ENCODE measurements at regions not wholly inside any gene's neighbourhood (a gene's known extent, or its start where the extent isn't known, plus 50 kb on each side); places are given as distances from the start of the nearest gene placed in this dataset.
"Not testable (repeated sequence)": the region's sequence is repeated elsewhere in the genome, so short reads cannot be mapped to it uniquely, and the experiment has no call there.

GRCh38 chr14:30058401-30058800 lies 130.8 kb upstream of the PRKD1 start:
- DNase-seq = no peak
- no peaks in the 10 kb centered on the region for H3K27me3 ChIP-seq
- TF ChIP-seq CTCF (IDR thresholded peaks at IDR 0.05; ENCODE audit: low read depth, low read length) = no peak

DNA sequence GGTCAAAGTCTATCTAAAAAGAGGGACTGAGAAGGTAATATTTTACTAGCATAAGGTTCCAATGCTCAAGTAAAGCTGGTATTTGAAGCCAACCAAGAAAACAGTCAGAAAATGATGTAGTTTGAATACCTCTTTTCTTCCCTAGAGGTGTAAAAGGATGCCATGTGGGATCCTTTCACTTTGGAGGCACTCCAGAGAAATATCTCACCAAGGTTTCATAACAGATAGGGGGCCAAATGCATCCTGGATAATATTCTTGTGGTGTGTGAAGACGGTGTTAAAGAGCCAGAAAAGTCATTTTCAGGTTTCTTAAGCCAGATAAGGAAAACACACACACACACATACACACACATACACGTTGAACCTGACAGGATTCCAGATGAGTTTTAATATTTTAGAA lies 136.1 kb upstream of the PRKD1 start:
- Histone ChIP-seq H3K4me3 (ENCODE audit: low read depth, low read length) (no peak overlapping the region), H3K27me3 (no peaks in the 10 kb centered on the region), H3K36me3 (no peaks in the 10 kb centered on the region), H3K4me1 (no peaks in the 10 kb centered on the region), H3K9me3 (no peaks in the 10 kb centered on the region)
- no peak for DNase-seq
- TF ChIP-seq CTCF (IDR thresholded peaks at IDR 0.05; ENCODE audit: low read depth, low read length) = no peak

More at GRCh38 chr14:30058401-30058800, 130.8 kb upstream of the PRKD1 start:
- Histone ChIP-seq H3K4me3 (ENCODE audit: low read depth, low read length) (no peak overlapping the region), H3K36me3 (no peaks in the 10 kb centered on the region), H3K4me1 (no peaks in the 10 kb centered on the region), H3K9me3 (no peaks in the 10 kb centered on the region; the same call in 1 of the 2 replicates)

GRCh38 chr14:30064454-30064853 lies 136.8 kb upstream of the PRKD1 start:
- Histone ChIP-seq H3K4me1 (no peaks in the 10 kb centered on the region), H3K9me3 (no peaks in the 10 kb centered on the region), H3K36me3 (no peaks in the 10 kb centered on the region), H3K27me3 (no peaks in the 10 kb centered on the region), H3K4me3 (ENCODE audit: low read depth, low read length) (no peak overlapping the region)
- no peak for DNase-seq
- TF ChIP-seq CTCF (IDR thresholded peaks at IDR 0.05; ENCODE audit: low read depth, low read length) = no peak

- no peaks in the 10 kb centered on the region for H3K36me3 ChIP-seq
- DNase-seq = no peak
- TF ChIP-seq CTCF (IDR thresholded peaks at IDR 0.05; ENCODE audit: low read depth, low read length) = no peak
These were observed 141.9 kb upstream of the PRKD1 start for GRCh38 chr14:30069536-30069935.

DNA sequence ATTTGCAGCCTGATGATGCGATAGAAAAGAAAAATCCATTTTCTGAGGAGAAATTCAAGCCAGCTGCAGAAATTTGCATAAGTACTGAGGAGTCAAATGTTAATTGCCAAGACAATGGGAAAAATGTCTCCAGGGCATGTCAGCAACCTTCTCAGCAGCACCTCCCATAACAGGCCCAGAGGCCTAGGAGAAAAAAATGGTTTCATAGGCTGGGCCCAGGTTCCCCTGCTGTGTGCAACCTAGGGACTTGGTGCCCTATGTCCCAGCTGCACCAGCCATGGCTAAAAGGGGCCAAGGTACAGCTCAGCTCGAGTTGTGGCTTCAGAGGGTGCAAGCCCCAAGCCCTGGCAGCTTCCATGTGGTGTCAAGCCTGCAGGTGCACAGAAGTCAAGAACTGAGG lies 144.8 kb upstream of the PRKD1 start:
- not testable (repeated sequence) for H3K27me3 ChIP-seq; H3K9me3 ChIP-seq; H3K4me1 ChIP-seq; DNase-seq; H3K36me3 ChIP-seq; H3K4me3 ChIP-seq (ENCODE audit: low read depth, low read length)

More at GRCh38 chr14:30069536-30069935, 141.9 kb upstream of the PRKD1 start:
- Histone ChIP-seq H3K27me3 (no peaks in the 10 kb centered on the region), H3K4me1 (no peaks in the 10 kb centered on the region), H3K9me3 (no peaks in the 10 kb centered on the region), H3K4me3 (ENCODE audit: low read depth, low read length) (no peak overlapping the region)

- no peak for DNase-seq
These were observed 150.3 kb upstream of the PRKD1 start for GRCh38 chr14:30077946-30078345.

More at GRCh38 chr14:30077946-30078345, 150.3 kb upstream of the PRKD1 start:
- Histone ChIP-seq H3K27me3 (no peaks in the 10 kb centered on the region), H3K36me3 (no peaks in the 10 kb centered on the region), H3K4me1 (no peaks in the 10 kb centered on the region), H3K4me3 (ENCODE audit: low read depth, low read length) (no peak overlapping the region), H3K9me3 (no peaks in the 10 kb centered on the region)
- TF ChIP-seq CTCF (IDR thresholded peaks at IDR 0.05; ENCODE audit: low read depth, low read length) = no peak
